Vagina (tissue), 2 donors: ENCODE measurements at regions not wholly inside any gene's neighbourhood (a gene's known extent, or its start where the extent isn't known, plus 50 kb on each side); places are given as distances from the start of the nearest gene placed in this dataset.

Source experiments
- CTCF ChIP-seq, 3 experiments: fragments of 450-650 bp in 2 of 3; fragments of 200-600 bp in 1 of 3; sonication (generic) in 1 of 3; IDR thresholded peaks; one replicate each; pipeline ENCODE4 v1.5.1; 2017 to 2019; ENCODE audit warnings: antibody characterized with exemption in 3 of 3, mild to moderate bottlenecking in 2 of 3, moderate library complexity in 2 of 3
- POLR2A ChIP-seq, 2 donors: fragments of 450-650 bp; IDR thresholded peaks; one replicate each; pipeline ENCODE4 v1.6.1; 2017; ENCODE audit warnings: antibody characterized with exemption in 2 of 2, mild to moderate bottlenecking in 2 of 2, moderate library complexity in 2 of 2

DNA sequence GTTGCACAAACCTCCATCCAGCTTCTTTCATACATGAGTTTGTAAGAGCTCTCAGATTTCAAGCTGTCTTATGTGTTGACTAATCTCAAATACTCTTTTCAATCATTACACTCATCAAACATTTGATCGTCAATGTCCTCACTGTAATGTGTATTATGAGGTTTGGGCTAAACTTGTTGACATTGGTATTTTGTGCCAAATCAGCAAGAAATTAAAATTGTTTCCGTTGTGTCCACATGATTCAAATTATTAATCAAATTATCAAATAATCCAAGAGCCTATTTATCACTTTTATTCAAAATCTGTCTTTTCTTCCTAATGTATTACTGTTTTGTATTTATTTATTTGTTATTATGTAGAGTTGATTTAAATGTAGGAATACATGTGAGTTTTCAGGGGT is 283.4 kb downstream of the GAS1 start:
- TF ChIP-seq POLR2A (IDR thresholded peaks at IDR 0.05) (no peak), CTCF (IDR thresholded peaks at IDR 0.05) (no peak)
